Activated naive CD8-positive, alpha-beta T cell treated with anti-CD3 and anti-CD28 coated beads, Interleukin-2, amount 50 U/mL, for 24 hours (primary cell): ENCODE measurements at regions not wholly inside any gene's neighbourhood (a gene's known extent, or its start where the extent isn't known, plus 50 kb on each side); places are given as distances from the start of the nearest gene placed in this dataset.

Source experiments
- ATAC-seq: fragments of 150-1000 bp; cut with Tn5 transposase; one replicate; pipeline ENCODE4 v1.10.0; 2021
- DNase-seq: peaks from one replicate; pipeline ENCODE4 v3.0.0; 2021
- H3K27ac Mint-ChIP-seq: one replicate; pipeline ENCODE4 v1.8.0; 2021; ENCODE audit warnings: mild to moderate bottlenecking, mixed read lengths
- H3K27me3 Mint-ChIP-seq: one replicate; pipeline ENCODE4 v1.8.0; 2021; ENCODE audit warnings: mixed read lengths
- H3K36me3 Mint-ChIP-seq: one replicate; pipeline ENCODE4 v1.8.0; 2021; ENCODE audit warnings: low read depth, mixed read lengths
- H3K4me1 Mint-ChIP-seq: one replicate; pipeline ENCODE4 v1.8.0; 2021; ENCODE audit warnings: mixed read lengths
- H3K4me3 Mint-ChIP-seq: one replicate; pipeline ENCODE4 v1.8.0; 2021; ENCODE audit warnings: mild to moderate bottlenecking, moderate library complexity, mixed read lengths
- H3K9me3 Mint-ChIP-seq: one replicate; pipeline ENCODE4 v1.8.0; 2021; ENCODE audit warnings: mixed read lengths

DNA sequence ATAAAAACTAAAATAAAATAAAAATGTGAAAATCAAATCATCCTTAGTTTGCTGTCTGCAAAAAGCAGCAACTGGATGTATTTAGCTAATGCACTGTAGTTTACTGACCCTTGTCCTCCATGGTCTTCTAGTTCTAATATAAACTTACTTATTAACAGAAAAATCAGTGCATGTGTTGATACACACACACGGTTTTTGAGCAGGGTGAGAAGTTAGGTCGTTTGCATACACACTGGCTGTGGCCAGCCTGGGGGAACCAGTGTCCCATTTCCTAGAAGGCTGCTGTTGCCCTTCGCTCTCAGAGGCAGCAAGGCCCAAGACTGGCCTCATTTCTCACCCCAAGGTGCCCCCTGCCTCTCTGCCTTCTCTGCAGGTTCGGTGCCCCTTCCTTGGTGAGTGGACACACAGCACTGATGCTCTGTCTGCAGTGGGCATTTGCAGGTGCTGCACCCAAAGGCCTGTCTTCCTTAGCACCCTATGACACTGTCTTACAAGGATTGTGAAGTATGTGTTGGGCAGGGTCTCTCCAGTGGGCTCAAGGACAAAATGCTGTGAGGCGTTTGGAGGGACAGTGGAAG is 168.5 kb downstream of the SCP2D1 start:
- no peak overlapping the region for H3K4me3 Mint-ChIP-seq
- no peaks in the 10 kb centered on the region for H3K9me3 Mint-ChIP-seq
- H3K4me1 Mint-ChIP-seq: no peaks in the 10 kb centered on the region
- H3K27ac Mint-ChIP-seq: no peak overlapping the region
- ATAC-seq (no peak), DNase-seq (no peak)
- H3K36me3 Mint-ChIP-seq: no peaks in the 10 kb centered on the region
- H3K27me3 Mint-ChIP-seq: peaks cover 6% of the 10 kb centered on the region

DNA sequence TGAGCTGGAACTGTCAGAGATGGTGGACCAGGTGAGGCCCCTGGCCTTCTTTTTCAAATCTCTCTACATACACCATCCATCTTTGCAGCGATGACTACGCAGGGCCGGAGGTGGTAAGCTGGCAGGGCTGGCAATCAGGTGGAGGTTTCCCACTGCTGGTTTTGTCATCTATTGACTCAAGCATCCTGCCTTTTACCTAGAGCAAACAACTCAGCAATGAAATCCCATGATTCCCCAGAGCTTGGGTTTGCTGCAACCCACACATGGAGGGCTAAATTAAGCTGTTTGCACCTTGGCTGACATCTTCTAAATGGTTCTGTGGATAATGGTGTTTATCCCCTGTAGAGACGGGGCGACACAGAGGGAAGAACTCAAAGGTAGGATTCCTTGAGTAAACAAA is 170.2 kb downstream of the SCP2D1 start:
- Mint-ChIP-seq H3K9me3 (no peaks in the 10 kb centered on the region), H3K4me1 (no peaks in the 10 kb centered on the region), H3K4me3 (no peak overlapping the region), H3K36me3 (no peaks in the 10 kb centered on the region), H3K27me3 (peaks cover 6% of the 10 kb centered on the region), H3K27ac (no peak overlapping the region)
- DNase-seq (no peak), ATAC-seq (no peak)

- no peak for ATAC-seq
- Mint-ChIP-seq H3K36me3 (no peaks in the 10 kb centered on the region), H3K27me3 (peaks cover 6% of the 10 kb centered on the region), H3K27ac (no peak overlapping the region), H3K4me3 (no peak overlapping the region), H3K4me1 (no peaks in the 10 kb centered on the region), H3K9me3 (no peaks in the 10 kb centered on the region)
- DNase-seq: no peak
Measured at GRCh38 chr20:18984238-18985200, 170.9 kb downstream of the SCP2D1 start.

- DNase-seq: peak; percentile 3
- no peaks in the 10 kb centered on the region for H3K36me3 Mint-ChIP-seq
- H3K27ac Mint-ChIP-seq: no peak overlapping the region
- peaks cover 6% of the 10 kb centered on the region for H3K27me3 Mint-ChIP-seq
- H3K4me3 Mint-ChIP-seq: no peak overlapping the region
- ATAC-seq: peak; percentile 42
- no peaks in the 10 kb centered on the region for H3K9me3 Mint-ChIP-seq
- no peaks in the 10 kb centered on the region for H3K4me1 Mint-ChIP-seq
Measured at GRCh38 chr20:18985551-18985950, 172.0 kb downstream of the SCP2D1 start.

GRCh38 chr20:18986146-18986830 is 172.7 kb downstream of the SCP2D1 start:
- H3K4me1 Mint-ChIP-seq: no peaks in the 10 kb centered on the region
- H3K4me3 Mint-ChIP-seq: no peak overlapping the region
- H3K27me3 Mint-ChIP-seq: peaks cover 2% of the 10 kb centered on the region
- no peaks in the 10 kb centered on the region for H3K36me3 Mint-ChIP-seq
- no peak overlapping the region for H3K27ac Mint-ChIP-seq
- ATAC-seq (no peak), DNase-seq (no peak)
- H3K9me3 Mint-ChIP-seq: no peaks in the 10 kb centered on the region

DNA sequence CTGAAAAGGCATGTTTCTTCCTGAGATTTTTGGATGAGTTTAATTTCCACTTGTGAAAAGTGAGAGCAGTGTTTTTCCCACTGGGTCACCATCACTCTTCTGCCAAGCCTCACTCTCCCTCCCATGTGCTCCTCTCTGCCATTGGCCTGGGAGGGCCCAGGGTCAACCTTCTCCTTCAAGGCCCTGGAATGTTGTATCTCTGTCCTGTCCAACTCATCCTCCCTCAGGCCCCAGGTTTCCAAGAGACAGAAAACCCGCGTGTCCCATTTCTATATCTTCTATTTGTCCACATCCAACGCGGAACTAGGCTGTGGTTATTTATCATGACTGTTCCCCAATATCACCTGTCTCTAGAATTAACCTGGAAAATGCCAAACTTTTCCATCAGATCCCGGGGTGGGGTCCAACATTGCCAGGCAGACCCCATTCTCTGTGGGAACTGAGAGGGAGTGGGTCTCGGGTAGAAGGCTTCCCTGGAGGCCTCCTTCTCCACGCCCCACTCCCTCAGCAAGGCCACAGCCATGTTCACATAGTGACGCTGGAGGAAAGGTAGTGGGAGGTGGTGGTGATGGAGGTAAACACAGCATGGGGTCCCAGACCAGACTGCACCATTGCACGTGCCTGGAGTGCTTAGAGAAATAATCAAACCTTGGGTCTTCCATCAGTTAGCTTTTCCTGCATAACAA is 173.5 kb downstream of the SCP2D1 start:
- ATAC-seq (no peak), DNase-seq (no peak)
- Mint-ChIP-seq H3K4me1 (no peaks in the 10 kb centered on the region), H3K4me3 (no peak overlapping the region), H3K27ac (no peak overlapping the region), H3K9me3 (no peaks in the 10 kb centered on the region), H3K36me3 (no peaks in the 10 kb centered on the region), H3K27me3 (peaks cover 2% of the 10 kb centered on the region)

GRCh38 chr20:18987781-18988360 is 174.3 kb downstream of the SCP2D1 start:
- Mint-ChIP-seq H3K27me3 (peaks cover 2% of the 10 kb centered on the region), H3K27ac (no peak overlapping the region), H3K9me3 (no peaks in the 10 kb centered on the region), H3K4me3 (no peak overlapping the region), H3K36me3 (no peaks in the 10 kb centered on the region), H3K4me1 (no peaks in the 10 kb centered on the region)
- no peak for ATAC-seq
- DNase-seq: no peak

- Mint-ChIP-seq H3K4me3 (no peak overlapping the region), H3K9me3 (no peaks in the 10 kb centered on the region), H3K27ac (no peak overlapping the region), H3K4me1 (no peaks in the 10 kb centered on the region), H3K36me3 (no peaks in the 10 kb centered on the region), H3K27me3 (no peaks in the 10 kb centered on the region)
- ATAC-seq: no peak
- DNase-seq: no peak
Measured at GRCh38 chr20:18988701-18989100, 175.1 kb downstream of the SCP2D1 start.

GRCh38 chr20:18989736-18990474 is 176.3 kb downstream of the SCP2D1 start:
- no peak for ATAC-seq
- Mint-ChIP-seq H3K4me3 (no peak overlapping the region), H3K27me3 (no peaks in the 10 kb centered on the region), H3K27ac (no peak overlapping the region), H3K36me3 (no peaks in the 10 kb centered on the region), H3K4me1 (no peaks in the 10 kb centered on the region), H3K9me3 (no peaks in the 10 kb centered on the region)
- DNase-seq: no peak

DNA sequence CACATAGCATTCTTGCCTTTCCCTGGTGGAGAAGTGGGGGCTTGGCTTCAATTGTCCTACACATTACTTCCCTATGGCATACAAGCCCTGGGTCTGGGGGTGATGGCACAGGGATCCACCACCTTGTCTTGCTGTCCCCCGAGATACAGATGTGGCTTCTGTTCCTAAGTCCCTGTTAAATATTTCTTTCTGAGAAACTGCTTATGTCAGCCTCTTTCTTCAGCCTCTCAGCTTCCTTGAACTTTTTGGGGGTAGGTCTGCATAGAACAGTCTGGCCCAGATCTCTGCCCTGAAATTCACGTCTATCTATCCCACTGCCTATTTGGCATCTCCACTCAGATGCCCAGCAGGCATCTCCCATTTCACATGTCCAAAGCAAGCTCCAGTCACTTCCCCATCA is 177.4 kb downstream of the SCP2D1 start:
- ATAC-seq: no peak
- no peaks in the 10 kb centered on the region for H3K4me1 Mint-ChIP-seq
- no peaks in the 10 kb centered on the region for H3K9me3 Mint-ChIP-seq
- DNase-seq: no peak
- H3K4me3 Mint-ChIP-seq: no peak overlapping the region
- H3K27me3 Mint-ChIP-seq: no peaks in the 10 kb centered on the region
- H3K27ac Mint-ChIP-seq: no peak overlapping the region
- H3K36me3 Mint-ChIP-seq: no peaks in the 10 kb centered on the region

DNA sequence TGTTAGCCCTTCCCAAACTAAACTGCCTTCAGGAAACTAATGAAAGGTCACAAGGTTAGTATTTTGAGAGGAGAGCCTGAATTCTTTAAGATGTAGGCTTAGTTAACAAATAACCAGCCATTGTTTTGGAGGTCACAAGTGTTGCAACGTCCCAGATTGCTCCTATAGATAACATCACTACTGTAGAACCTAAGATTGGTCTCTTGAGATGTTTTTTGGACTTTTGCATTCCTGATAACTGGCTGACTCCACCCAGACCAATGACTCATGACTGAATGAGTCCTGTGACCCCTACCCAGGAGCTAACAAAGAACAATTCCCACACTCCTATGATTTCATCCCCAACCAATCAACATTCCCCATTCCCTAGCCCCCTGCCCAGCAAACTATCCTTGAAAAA is 178.8 kb downstream of the SCP2D1 start:
- no peak for DNase-seq
- H3K9me3 Mint-ChIP-seq: no peaks in the 10 kb centered on the region
- no peak overlapping the region for H3K27ac Mint-ChIP-seq
- no peaks in the 10 kb centered on the region for H3K36me3 Mint-ChIP-seq
- ATAC-seq: no peak
- no peaks in the 10 kb centered on the region for H3K4me1 Mint-ChIP-seq
- H3K4me3 Mint-ChIP-seq: no peak overlapping the region
- H3K27me3 Mint-ChIP-seq: no peaks in the 10 kb centered on the region

DNA sequence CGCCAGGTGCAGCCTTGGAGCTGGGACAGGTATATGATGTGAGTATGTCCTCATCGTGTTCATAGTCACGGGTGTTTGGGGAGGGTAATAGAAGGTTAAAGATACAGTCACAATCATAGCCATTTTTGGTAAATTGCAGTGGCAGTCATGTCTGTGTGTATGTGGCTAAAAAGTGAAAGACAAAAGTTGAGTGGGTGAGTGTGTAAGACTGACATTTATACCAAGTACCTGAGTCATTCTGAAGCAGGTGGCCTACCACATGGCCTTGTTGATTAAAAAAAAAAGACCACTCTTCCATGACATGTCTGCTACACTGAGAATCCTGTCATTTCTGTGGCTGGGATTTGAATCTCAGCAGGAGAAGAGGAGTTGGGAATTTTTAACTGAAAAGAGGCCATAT is 181.9 kb downstream of the SCP2D1 start:
- DNase-seq (no peak), ATAC-seq (peak; percentile 73)
- no peaks in the 10 kb centered on the region for H3K9me3 Mint-ChIP-seq
- no peaks in the 10 kb centered on the region for H3K36me3 Mint-ChIP-seq
- H3K27ac Mint-ChIP-seq: no peak overlapping the region
- no peak overlapping the region for H3K4me3 Mint-ChIP-seq
- no peaks in the 10 kb centered on the region for H3K27me3 Mint-ChIP-seq
- no peaks in the 10 kb centered on the region for H3K4me1 Mint-ChIP-seq

DNA sequence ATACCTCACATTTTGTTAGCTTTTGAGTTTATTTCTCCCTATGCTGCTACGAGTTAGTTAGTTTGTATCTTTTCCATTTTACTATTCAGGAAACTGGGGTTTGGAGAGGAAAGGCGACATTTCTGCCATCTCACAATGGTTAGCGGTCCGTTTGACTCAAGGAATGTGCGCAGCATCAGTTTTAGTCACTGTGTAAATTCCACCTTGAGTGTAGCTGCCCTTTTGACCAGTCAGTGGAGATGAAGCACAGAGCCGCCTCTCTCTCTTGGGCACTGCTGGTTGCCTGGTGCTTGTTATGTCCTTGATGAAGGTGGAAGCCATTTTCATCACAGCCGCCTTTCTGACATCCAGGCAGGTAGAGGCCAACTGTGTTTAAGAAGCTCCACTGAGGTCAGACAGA is 185.5 kb downstream of the SCP2D1 start:
- no peak overlapping the region for H3K27ac Mint-ChIP-seq
- H3K36me3 Mint-ChIP-seq: no peaks in the 10 kb centered on the region
- no peaks in the 10 kb centered on the region for H3K27me3 Mint-ChIP-seq
- H3K9me3 Mint-ChIP-seq: no peaks in the 10 kb centered on the region
- H3K4me1 Mint-ChIP-seq: no peaks in the 10 kb centered on the region
- no peak for ATAC-seq
- DNase-seq: no peak
- H3K4me3 Mint-ChIP-seq: no peak overlapping the region

GRCh38 chr20:19000078-19000477 is 186.5 kb downstream of the SCP2D1 start:
- Mint-ChIP-seq H3K4me1 (no peaks in the 10 kb centered on the region), H3K4me3 (no peak overlapping the region), H3K27me3 (no peaks in the 10 kb centered on the region), H3K36me3 (no peaks in the 10 kb centered on the region), H3K9me3 (no peaks in the 10 kb centered on the region), H3K27ac (no peak overlapping the region)
- no peak for DNase-seq
- ATAC-seq: no peak
